MCF 10A (cell line): ENCODE measurements at regions not wholly inside any gene's neighbourhood (a gene's known extent, or its start where the extent isn't known, plus 50 kb on each side); places are given as distances from the start of the nearest gene placed in this dataset.

Experiments
- BruUV-seq: library from RNA; stranded (reverse); fragments of 400-500 nt; replicated peaks from 2 replicates; lab custom pipeline; 2021; lab: Mats Ljungman, UMichigan
- CTCF ChIA-PET: fragments of 300-600 bp; sonication (Branson Sonifier 250); formaldehyde crosslinking; extraction: SDS; loops from one replicate; lab custom pipeline; 2021; ENCODE audit warnings: antibody characterized with exemption, inconsistent platforms; lab: Yijun Ruan, JAX
- POLR2A ChIA-PET: fragments of 300-600, 350-650 bp; sonication (Branson Sonifier 250); formaldehyde crosslinking; extraction: SDS; loops from one replicate; lab custom pipeline; 2020; ENCODE audit warnings: antibody characterized with exemption, inconsistent platforms; lab: Yijun Ruan, JAX
- DNase-seq: peaks from one replicate; pipeline ENCODE4 v3.0.0-alpha.2; 2018; ENCODE audit not compliant: unreplicated experiment
- H3K27ac Mint-ChIP-seq: one replicate; pipeline ENCODE4 v1.8.0; 2022; ENCODE audit warnings: mild to moderate bottlenecking, low read depth, mixed read lengths; ENCODE audit not compliant: unreplicated experiment
- H3K27me3 Mint-ChIP-seq: one replicate; pipeline ENCODE4 v1.8.0; 2022; ENCODE audit warnings: mixed read lengths; ENCODE audit not compliant: insufficient read depth, unreplicated experiment
- H3K36me3 Mint-ChIP-seq: one replicate; pipeline ENCODE4 v1.8.0; 2022; ENCODE audit warnings: mild to moderate bottlenecking, moderate library complexity, mixed read lengths; ENCODE audit not compliant: insufficient read depth, unreplicated experiment
- H3K4me1 Mint-ChIP-seq: one replicate; pipeline ENCODE4 v1.8.0; 2022; ENCODE audit warnings: mixed read lengths; ENCODE audit not compliant: insufficient read depth, unreplicated experiment
- H3K4me3 Mint-ChIP-seq: one replicate; pipeline ENCODE4 v1.8.0; 2022; ENCODE audit warnings: mild to moderate bottlenecking, moderate library complexity, mixed read lengths; ENCODE audit not compliant: unreplicated experiment
- H3K9me3 Mint-ChIP-seq: one replicate; pipeline ENCODE4 v1.8.0; 2022; ENCODE audit warnings: mixed read lengths; ENCODE audit not compliant: unreplicated experiment
- intact Hi-C: fragments of 100-400 bp; cut with micrococcal nuclease; formaldehyde crosslinking; loops from 2 replicates; pipeline ENCODE4 v1.14.1; 2022
- TF ChIP-seq, protein P1 (sequence below): fragments of 200-600 bp; IDR thresholded peaks from one replicate; pipeline ENCODE4 v1.8.0; 2022; ENCODE audit warnings: antibody characterized with exemption, mild to moderate bottlenecking; ENCODE audit not compliant: unreplicated experiment

DNA sequence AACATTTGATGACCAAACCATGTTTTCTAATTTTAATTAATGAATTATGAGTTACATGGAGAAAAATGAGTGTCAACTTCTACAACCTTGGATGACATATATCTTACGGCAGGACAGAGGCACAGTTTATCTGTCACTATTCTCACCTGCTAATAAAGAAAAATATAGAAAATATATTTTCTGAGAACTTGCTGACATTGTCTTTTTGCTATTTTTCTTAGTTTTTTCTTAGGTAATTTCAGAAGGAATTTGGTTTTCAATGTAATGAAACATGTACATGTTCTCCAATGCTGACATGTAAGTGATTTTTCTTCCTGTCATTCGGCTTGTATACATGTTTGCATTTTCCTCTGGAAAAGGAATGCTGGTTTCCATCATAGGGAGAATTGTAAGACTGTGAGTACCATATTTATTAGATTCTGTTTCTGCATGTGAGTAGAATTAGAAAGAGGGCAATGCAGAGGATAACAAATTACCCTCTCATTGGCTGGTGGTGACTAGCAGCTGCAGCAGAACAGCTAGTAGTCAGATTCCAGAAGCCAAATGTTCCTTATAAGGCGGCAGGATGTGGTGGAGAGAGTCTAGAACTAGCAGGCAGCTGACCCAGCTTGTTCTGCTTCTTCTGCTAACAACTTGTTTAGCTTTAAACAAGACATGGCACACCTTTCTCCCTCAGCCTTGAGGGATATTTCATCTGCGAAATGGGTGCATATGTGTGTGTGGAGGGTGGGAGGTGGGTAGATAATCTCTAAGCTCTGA is 132.8 kb upstream of the SPACA1 start:
- Mint-ChIP-seq H3K4me3 (no peak overlapping the region), H3K36me3 (no peaks in the 10 kb centered on the region), H3K27ac (no peak overlapping the region), H3K27me3 (peaks cover 53% of the 10 kb centered on the region), H3K4me1 (peaks cover 2% of the 10 kb centered on the region), H3K9me3 (peaks cover 8% of the 10 kb centered on the region)
- POLR2A ChIA-PET: no interaction called here
- TF ChIP-seq, protein P1, sequence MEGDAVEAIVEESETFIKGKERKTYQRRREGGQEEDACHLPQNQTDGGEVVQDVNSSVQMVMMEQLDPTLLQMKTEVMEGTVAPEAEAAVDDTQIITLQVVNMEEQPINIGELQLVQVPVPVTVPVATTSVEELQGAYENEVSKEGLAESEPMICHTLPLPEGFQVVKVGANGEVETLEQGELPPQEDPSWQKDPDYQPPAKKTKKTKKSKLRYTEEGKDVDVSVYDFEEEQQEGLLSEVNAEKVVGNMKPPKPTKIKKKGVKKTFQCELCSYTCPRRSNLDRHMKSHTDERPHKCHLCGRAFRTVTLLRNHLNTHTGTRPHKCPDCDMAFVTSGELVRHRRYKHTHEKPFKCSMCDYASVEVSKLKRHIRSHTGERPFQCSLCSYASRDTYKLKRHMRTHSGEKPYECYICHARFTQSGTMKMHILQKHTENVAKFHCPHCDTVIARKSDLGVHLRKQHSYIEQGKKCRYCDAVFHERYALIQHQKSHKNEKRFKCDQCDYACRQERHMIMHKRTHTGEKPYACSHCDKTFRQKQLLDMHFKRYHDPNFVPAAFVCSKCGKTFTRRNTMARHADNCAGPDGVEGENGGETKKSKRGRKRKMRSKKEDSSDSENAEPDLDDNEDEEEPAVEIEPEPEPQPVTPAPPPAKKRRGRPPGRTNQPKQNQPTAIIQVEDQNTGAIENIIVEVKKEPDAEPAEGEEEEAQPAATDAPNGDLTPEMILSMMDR: no peak
- no TSS peak for BruUV-seq
- intact Hi-C loops: no loop called here
- CTCF ChIA-PET: interaction anchor here (0.5 to 3.4 kb wide), 3 partner anchors 15 to 216 kb away, joined by 3 to 19 read pairs (median 7); no protein-coding TSS in a partner anchor
- no peak for DNase-seq

DNA sequence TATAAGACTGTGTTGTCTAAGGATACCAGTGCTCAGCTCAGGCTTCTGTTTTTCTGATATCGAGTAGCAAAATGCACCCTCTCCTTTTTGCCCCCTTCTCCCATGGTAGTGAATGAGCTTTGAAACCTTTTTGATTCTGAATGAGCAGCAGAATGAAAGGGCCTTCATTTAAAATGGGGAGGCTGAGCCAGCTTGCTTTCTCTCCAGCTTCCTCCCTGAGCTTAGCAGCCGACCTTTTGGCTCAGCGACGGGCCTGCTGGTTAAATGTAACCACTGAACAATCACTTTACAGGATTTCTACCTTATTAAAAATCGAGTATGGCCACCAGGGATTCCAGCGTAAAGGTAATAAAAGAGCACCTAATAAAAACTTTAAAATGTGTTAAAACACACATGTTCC is 133.7 kb upstream of the SPACA1 start:
- CTCF ChIA-PET: interaction anchor here (1.3 to 3.4 kb wide), 3 partner anchors 10 to 31 kb away, joined by 4 to 19 read pairs (median 7); no protein-coding TSS in a partner anchor
- H3K27ac Mint-ChIP-seq: no peak overlapping the region
- peaks cover 8% of the 10 kb centered on the region for H3K9me3 Mint-ChIP-seq

DNA sequence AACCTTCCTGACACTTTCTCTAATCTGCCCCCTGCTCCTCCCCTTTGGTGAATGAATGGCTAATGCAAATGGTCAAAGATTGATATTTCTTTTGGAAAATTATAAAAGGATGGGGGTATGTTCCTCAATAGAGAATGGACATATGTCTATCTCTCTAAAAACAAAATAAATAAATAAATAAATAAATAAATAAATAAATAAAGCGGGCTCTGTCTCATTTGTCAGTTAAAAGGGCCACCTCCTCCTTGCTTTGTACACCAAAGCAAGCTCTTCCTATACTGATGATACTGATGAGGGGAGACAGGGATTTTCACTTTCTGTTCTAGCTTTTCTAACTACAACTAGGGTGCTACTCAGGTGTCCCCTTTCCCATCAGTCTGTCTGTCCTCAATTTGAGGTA is 135.5 kb upstream of the SPACA1 start:
- intact Hi-C loops: no loop called here
- TF ChIP-seq, protein P1: no peak
- no peak for DNase-seq
- Mint-ChIP-seq H3K27me3 (peaks cover 50% of the 10 kb centered on the region), H3K27ac (no peak overlapping the region), H3K36me3 (no peaks in the 10 kb centered on the region), H3K9me3 (peaks cover 8% of the 10 kb centered on the region), H3K4me3 (no peak overlapping the region), H3K4me1 (peaks cover 6% of the 10 kb centered on the region)
- ChIA-PET CTCF (interaction anchor here (0.9 to 3.4 kb wide), 4 partner anchors 18 to 580 kb away, joined by 3 to 19 read pairs (median 5); no protein-coding TSS in a partner anchor), POLR2A (interaction anchor here (0.7 to 1.4 kb wide), 2 partner anchors 32 to 446 kb away, joined by 3 read pairs; no protein-coding TSS in a partner anchor)
- BruUV-seq: no TSS peak

More for the DNA sequence above, 133.7 kb upstream of the SPACA1 start:
- DNase-seq: no peak
- POLR2A ChIA-PET: no interaction called here
- intact Hi-C loops: no loop called here
- Mint-ChIP-seq H3K36me3 (no peaks in the 10 kb centered on the region), H3K4me1 (peaks cover 6% of the 10 kb centered on the region), H3K4me3 (no peak overlapping the region), H3K27me3 (peaks cover 45% of the 10 kb centered on the region)
- no TSS peak for BruUV-seq
- TF ChIP-seq, protein P1: no peak

DNA sequence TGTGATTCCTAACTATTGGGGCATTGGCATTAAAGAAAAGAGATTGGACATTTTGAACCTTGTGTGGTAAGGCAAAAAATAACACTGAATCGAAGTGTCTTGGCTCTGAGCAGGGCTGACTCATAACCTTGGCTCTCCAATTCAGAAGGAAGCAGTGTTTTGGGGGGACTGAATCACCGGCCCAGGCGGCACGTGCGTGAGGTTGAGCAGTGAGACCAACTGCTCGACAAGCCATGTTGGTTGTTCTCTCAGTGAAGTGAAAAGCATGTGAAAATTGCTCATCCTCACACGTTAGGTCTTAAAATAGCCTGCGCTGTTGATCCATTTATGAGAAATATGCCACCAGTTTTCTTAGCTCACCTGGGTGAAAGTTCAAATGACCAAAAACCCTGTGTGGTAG is 137.8 kb upstream of the SPACA1 start:
- POLR2A ChIA-PET: interaction anchor here (0.7 kb wide), 1 partner anchor 83 kb away, joined by 3 read pairs; no protein-coding TSS in a partner anchor
- H3K9me3 Mint-ChIP-seq: peaks cover 8% of the 10 kb centered on the region
- TF ChIP-seq, protein P1: no peak
- H3K27me3 Mint-ChIP-seq: peaks cover 72% of the 10 kb centered on the region
- BruUV-seq: no TSS peak
- H3K27ac Mint-ChIP-seq: no peak overlapping the region
- CTCF ChIA-PET: interaction anchor here (0.7 to 3.7 kb wide), 3 partner anchors 15 to 517 kb away, joined by 4 to 15 read pairs (median 5); no protein-coding TSS in a partner anchor
- intact Hi-C loops: no loop called here
- DNase-seq: peak; percentile 88
- no peaks in the 10 kb centered on the region for H3K36me3 Mint-ChIP-seq
- no peak overlapping the region for H3K4me3 Mint-ChIP-seq
- peaks cover 6% of the 10 kb centered on the region for H3K4me1 Mint-ChIP-seq
